OCI-LY3 (cell line): ENCODE measurements at regions not wholly inside any gene's neighbourhood (a gene's known extent, or its start where the extent isn't known, plus 50 kb on each side); places are given as distances from the start of the nearest gene placed in this dataset.

Experiments
- H2AFZ ChIP-seq: fragments of 200-600, 300-600 bp; shearing (Covaris generic); 2 replicates; pipeline ENCODE4 v1.6.0; 2014; ENCODE audit warnings: antibody characterized with exemption, low read depth, low read length
- H3K27ac ChIP-seq: fragments of 200-600, 300-600 bp; sonication (generic); 2 replicates; pipeline ENCODE4 v1.5.1; 2014; ENCODE audit warnings: mild to moderate bottlenecking, low read length, moderate library complexity, mixed read lengths
- H3K27me3 ChIP-seq: fragments of 200-600, 300-600 bp; sonication (generic); 2 replicates; pipeline ENCODE4 v1.6.1; 2014; ENCODE audit warnings: low read depth, low read length, mixed read lengths
- H3K36me3 ChIP-seq: fragments of 200-600, 300-600 bp; sonication (generic); replicated peaks from 2 replicates; pipeline ENCODE3; 2014; ENCODE audit warnings: low read depth, low read length, mixed read lengths
- H3K4me1 ChIP-seq: fragments of 300-600, 200-600 bp; sonication (generic); 2 replicates; pipeline ENCODE4 v1.6.1; 2014; ENCODE audit warnings: low read length, mixed read lengths
- H3K4me2 ChIP-seq: fragments of 200-600, 300-600 bp; sonication (generic); 2 replicates; pipeline ENCODE4 v1.6.1; 2014; ENCODE audit warnings: low read length, mixed read lengths
- H3K4me3 ChIP-seq: fragments of 300-600, 200-600 bp; sonication (generic); 2 replicates; pipeline ENCODE4 v1.5.1; 2014; ENCODE audit warnings: antibody characterized with exemption, mild to moderate bottlenecking, low read length, moderate library complexity
- H3K79me2 ChIP-seq: fragments of 300-600, 200-600 bp; shearing (Covaris generic); 2 replicates; pipeline ENCODE4 v1.6.1; 2014; ENCODE audit warnings: mild to moderate bottlenecking, low read length, mixed read lengths
- H3K9ac ChIP-seq: fragments of 300-600, 200-600 bp; shearing (Covaris generic); 2 replicates; pipeline ENCODE4 v1.6.0; 2014; ENCODE audit warnings: mild to moderate bottlenecking, low read length, moderate library complexity
- H3K9me3 ChIP-seq: fragments of 200-600, 300-600 bp; shearing (Covaris generic); 2 replicates; pipeline ENCODE4 v1.6.1; 2014; ENCODE audit warnings: low read length, mixed read lengths; ENCODE audit not compliant: insufficient read depth
- H4K20me1 ChIP-seq: fragments of 200-600, 300-600 bp; sonication (generic); 2 replicates; pipeline ENCODE4 v1.6.1; 2016; ENCODE audit warnings: low read length, mixed read lengths; ENCODE audit not compliant: insufficient read depth
- EZH2phosphoT487 ChIP-seq: fragments of 200-600 bp; shearing (Covaris generic); IDR thresholded peaks from 2 replicates; pipeline ENCODE4 v1.6.1; 2018; ENCODE audit warnings: antibody characterized with exemption, mixed run types, low read depth
- TF ChIP-seq, protein P1 (sequence below): fragments of 200-600, 300-600 bp; sonication (generic); IDR thresholded peaks from 2 replicates; pipeline ENCODE4 v1.5.1; 2014; ENCODE audit warnings: antibody characterized with exemption, low read length, low read depth

DNA sequence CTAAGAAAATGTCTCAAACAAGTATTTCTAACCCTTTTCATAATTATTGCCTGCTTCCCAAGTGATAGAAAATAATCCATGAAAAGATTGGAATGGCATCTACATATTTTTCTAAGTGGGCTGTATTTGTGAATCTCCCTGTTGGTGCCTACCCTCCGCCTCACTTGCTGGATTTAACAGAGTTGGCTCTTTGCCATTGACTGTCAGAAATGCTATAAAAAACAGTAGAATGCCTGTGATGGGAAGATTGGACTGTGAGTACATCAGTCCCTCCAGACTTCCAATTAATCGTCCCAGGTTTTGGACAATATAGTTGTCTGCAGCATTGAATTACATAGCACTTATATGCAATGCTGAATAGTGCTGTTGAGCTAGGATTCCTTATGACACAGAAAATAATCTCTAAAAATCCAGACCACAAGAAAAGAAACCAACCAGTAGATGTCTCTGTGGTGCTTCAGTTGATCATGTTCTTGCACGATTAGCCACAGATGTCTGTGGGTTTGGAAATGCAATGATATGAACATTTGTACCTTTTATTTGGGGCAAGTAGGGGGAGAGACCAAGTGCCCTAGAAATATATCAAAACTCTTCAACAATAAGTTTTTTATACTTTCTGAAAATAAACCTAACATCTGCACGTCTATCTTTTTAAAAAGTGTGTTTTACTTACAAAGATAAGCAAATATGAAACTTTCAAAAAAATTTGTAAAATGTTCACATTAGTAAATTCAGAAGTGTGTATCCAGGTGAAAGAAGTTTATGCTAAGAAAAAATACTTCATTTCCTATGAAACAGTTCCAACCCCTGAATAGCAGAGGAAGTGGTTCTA lies 88.5 kb downstream of the DYNAP start:
- no peaks in the 10 kb centered on the region for H3K79me2 ChIP-seq
- H3K27me3 ChIP-seq: 0 out of 2 replicates have a peak, but pooled peaks cover 6% of the 10 kb centered on the region
- no peak for TF ChIP-seq EZH2phosphoT487
- TF ChIP-seq, protein P1, sequence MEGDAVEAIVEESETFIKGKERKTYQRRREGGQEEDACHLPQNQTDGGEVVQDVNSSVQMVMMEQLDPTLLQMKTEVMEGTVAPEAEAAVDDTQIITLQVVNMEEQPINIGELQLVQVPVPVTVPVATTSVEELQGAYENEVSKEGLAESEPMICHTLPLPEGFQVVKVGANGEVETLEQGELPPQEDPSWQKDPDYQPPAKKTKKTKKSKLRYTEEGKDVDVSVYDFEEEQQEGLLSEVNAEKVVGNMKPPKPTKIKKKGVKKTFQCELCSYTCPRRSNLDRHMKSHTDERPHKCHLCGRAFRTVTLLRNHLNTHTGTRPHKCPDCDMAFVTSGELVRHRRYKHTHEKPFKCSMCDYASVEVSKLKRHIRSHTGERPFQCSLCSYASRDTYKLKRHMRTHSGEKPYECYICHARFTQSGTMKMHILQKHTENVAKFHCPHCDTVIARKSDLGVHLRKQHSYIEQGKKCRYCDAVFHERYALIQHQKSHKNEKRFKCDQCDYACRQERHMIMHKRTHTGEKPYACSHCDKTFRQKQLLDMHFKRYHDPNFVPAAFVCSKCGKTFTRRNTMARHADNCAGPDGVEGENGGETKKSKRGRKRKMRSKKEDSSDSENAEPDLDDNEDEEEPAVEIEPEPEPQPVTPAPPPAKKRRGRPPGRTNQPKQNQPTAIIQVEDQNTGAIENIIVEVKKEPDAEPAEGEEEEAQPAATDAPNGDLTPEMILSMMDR: peak; percentile 99
- no peaks in the 10 kb centered on the region for H3K36me3 ChIP-seq
- no peaks in the 10 kb centered on the region for H3K9me3 ChIP-seq
- peaks cover 15% of the 10 kb centered on the region for H3K4me1 ChIP-seq
- peak overlapping the region; percentile 54 for H3K4me2 ChIP-seq
- no peaks in the 10 kb centered on the region for H4K20me1 ChIP-seq
- H3K4me3 ChIP-seq: peak overlapping the region; percentile 11
- H3K9ac ChIP-seq: no peak overlapping the region
- no peak overlapping the region for H3K27ac ChIP-seq
- no peak overlapping the region for H2AFZ ChIP-seq

GRCh38 chr18:54684784-54685183 lies 93.7 kb downstream of the DYNAP start:
- Histone ChIP-seq H2AFZ (no peak overlapping the region), H3K9ac (no peak overlapping the region), H3K4me3 (no peak overlapping the region), H3K9me3 (no peaks in the 10 kb centered on the region), H3K4me1 (peaks cover 11% of the 10 kb centered on the region), H3K36me3 (no peaks in the 10 kb centered on the region), H3K27ac (no peak overlapping the region), H3K4me2 (no peak overlapping the region), H3K27me3 (peaks cover 9% of the 10 kb centered on the region; the same call in 1 of the 2 replicates), H4K20me1 (no peaks in the 10 kb centered on the region), H3K79me2 (no peaks in the 10 kb centered on the region)
- no peak for TF ChIP-seq EZH2phosphoT487
- TF ChIP-seq, protein P1: no peak

- Histone ChIP-seq H3K9ac (no peak overlapping the region), H3K79me2 (no peaks in the 10 kb centered on the region), H3K4me1 (no peaks in the 10 kb centered on the region), H4K20me1 (no peaks in the 10 kb centered on the region), H3K27me3 (peaks cover 3% of the 10 kb centered on the region; the same call in 1 of the 2 replicates), H3K27ac (no peak overlapping the region), H3K4me2 (no peak overlapping the region), H2AFZ (no peak overlapping the region), H3K4me3 (no peak overlapping the region), H3K9me3 (no peaks in the 10 kb centered on the region), H3K36me3 (no peaks in the 10 kb centered on the region)
- TF ChIP-seq, protein P1: no peak
- TF ChIP-seq EZH2phosphoT487: no peak
Measured at GRCh38 chr18:54689319-54689718, 98.3 kb downstream of the DYNAP start.

GRCh38 chr18:54690198-54690597 lies 99.2 kb downstream of the DYNAP start:
- no peak overlapping the region for H3K4me2 ChIP-seq
- TF ChIP-seq, protein P1: no peak
- no peak for TF ChIP-seq EZH2phosphoT487
- H3K9ac ChIP-seq: no peak overlapping the region
- no peaks in the 10 kb centered on the region for H3K79me2 ChIP-seq
- H3K36me3 ChIP-seq: no peaks in the 10 kb centered on the region
- peaks cover 3% of the 10 kb centered on the region; the same call in 1 of the 2 replicates for H3K27me3 ChIP-seq
- no peaks in the 10 kb centered on the region for H3K9me3 ChIP-seq
- H3K4me3 ChIP-seq: no peak overlapping the region
- H3K4me1 ChIP-seq: no peaks in the 10 kb centered on the region
- no peak overlapping the region for H2AFZ ChIP-seq
- no peak overlapping the region for H3K27ac ChIP-seq
- no peaks in the 10 kb centered on the region for H4K20me1 ChIP-seq
